Panc1 (cell line): ENCODE measurements at regions not wholly inside any gene's neighbourhood (a gene's known extent, or its start where the extent isn't known, plus 50 kb on each side); places are given as distances from the start of the nearest gene placed in this dataset.

ENCODE experiments used
- ATAC-seq: fragments of 200-7000 bp; cut with Tn5 transposase; 2 replicates; pipeline ENCODE4 v1.9.1; 2020; ENCODE audit warnings: mild to moderate bottlenecking, moderate library complexity
- BruUV-seq: library from RNA; stranded (reverse); fragments of 400-500 nt; replicated peaks from 2 replicates; lab custom pipeline; 2021; lab: Mats Ljungman, UMichigan
- CTCF ChIA-PET: fragments of 300-600 bp; sonication (Branson Sonifier 250); formaldehyde crosslinking; loops from one replicate; lab custom pipeline; 2022; ENCODE audit warnings: antibody characterized with exemption; lab: Charles Lee
- POLR2A ChIA-PET: fragments of 300-600 bp; sonication (Branson Sonifier 250); formaldehyde crosslinking; loops from one replicate; lab custom pipeline; 2022; ENCODE audit warnings: antibody characterized with exemption; lab: Charles Lee
- DNase-seq: peaks from one replicate; pipeline ENCODE4 v3.0.0-alpha.2; 2010; ENCODE audit warnings: low read depth, low spot score
- H3K27ac ChIP-seq: 2 replicates; pipeline ENCODE4 v1.5.1; 2011; ENCODE audit warnings: mild to moderate bottlenecking, low read length, inconsistent platforms
- H3K27me3 ChIP-seq: fragments of 200-500 bp; sonication (Bioruptor generic); 2 replicates; pipeline ENCODE4 v1.6.0; 2014; ENCODE audit warnings: low read length, inconsistent platforms; ENCODE audit not compliant: control insufficient read depth, insufficient read depth
- H3K36me3 ChIP-seq: fragments of 200-500 bp; sonication (Bioruptor generic); 2 replicates; pipeline ENCODE4 v1.5.1; 2014; ENCODE audit warnings: inconsistent platforms, mild to moderate bottlenecking, low read length, moderate library complexity; ENCODE audit not compliant: control insufficient read depth, insufficient read depth
- H3K4me1 ChIP-seq: 2 replicates; pipeline ENCODE4 v1.5.1; 2011; ENCODE audit warnings: inconsistent platforms, mild to moderate bottlenecking, low read length, moderate library complexity; ENCODE audit not compliant: control insufficient read depth, insufficient read depth
- H3K4me3 ChIP-seq, 2 experiments: 2 replicates each; pipeline ENCODE4 v1.5.1; 2011 to 2012; ENCODE audit warnings: low read depth in 2 of 2, low read length in 2 of 2, mild to moderate bottlenecking in 2 of 2, inconsistent platforms in 1 of 2, moderate library complexity in 1 of 2
- H3K9me3 ChIP-seq: fragments of 200-500 bp; sonication (Bioruptor generic); 2 replicates; pipeline ENCODE4 v1.5.1; 2014; ENCODE audit warnings: low read depth, mild to moderate bottlenecking, inconsistent platforms, low read length, moderate library complexity; ENCODE audit not compliant: control insufficient read depth, insufficient read depth
- POLR2AphosphoS5 ChIP-seq: IDR thresholded peaks from 2 replicates; pipeline ENCODE4 v1.6.1; 2012; ENCODE audit warnings: mild to moderate bottlenecking, low read depth, low read length, moderate library complexity
- SIN3A ChIP-seq: IDR thresholded peaks from 2 replicates; pipeline ENCODE4 v1.6.1; 2012; ENCODE audit warnings: low read depth, mild to moderate bottlenecking, low read length, moderate library complexity, borderline replicate concordance; ENCODE audit not compliant: insufficient read depth
- TCF7L2 ChIP-seq: IDR thresholded peaks from 2 replicates; pipeline ENCODE4 v1.6.1; 2011; ENCODE audit warnings: mild to moderate bottlenecking, low read depth, low read length, inconsistent platforms
- in situ Hi-C: cut with HindIII; loops from 2 replicates; pipeline ENCODE4 v1.10.0; 2016; ENCODE audit warnings: low sequenced_read_pairs, low pct_unique_long_range_greater_than_20kb
- intact Hi-C: fragments of 100-400 bp; cut with micrococcal nuclease; formaldehyde crosslinking; loops from one replicate; pipeline ENCODE4 v1.10.0; 2022; ENCODE audit not compliant: unreplicated experiment
- TF ChIP-seq, protein P1 (sequence below): fragments of 450-650 bp; IDR thresholded peaks from 2 replicates; pipeline ENCODE4 v1.5.1; 2017; ENCODE audit warnings: mild to moderate bottlenecking
- TF ChIP-seq, protein P2 (sequence below), 2 experiments: IDR thresholded peaks; 2 replicates each; pipeline ENCODE4 v1.6.1; 2011 to 2012; ENCODE audit warnings: low read depth in 2 of 2, control low read depth in 1 of 2, low read length in 1 of 2, mild to moderate bottlenecking in 1 of 2, moderate library complexity in 1 of 2; ENCODE audit not compliant: insufficient read depth in 1 of 2

DNA sequence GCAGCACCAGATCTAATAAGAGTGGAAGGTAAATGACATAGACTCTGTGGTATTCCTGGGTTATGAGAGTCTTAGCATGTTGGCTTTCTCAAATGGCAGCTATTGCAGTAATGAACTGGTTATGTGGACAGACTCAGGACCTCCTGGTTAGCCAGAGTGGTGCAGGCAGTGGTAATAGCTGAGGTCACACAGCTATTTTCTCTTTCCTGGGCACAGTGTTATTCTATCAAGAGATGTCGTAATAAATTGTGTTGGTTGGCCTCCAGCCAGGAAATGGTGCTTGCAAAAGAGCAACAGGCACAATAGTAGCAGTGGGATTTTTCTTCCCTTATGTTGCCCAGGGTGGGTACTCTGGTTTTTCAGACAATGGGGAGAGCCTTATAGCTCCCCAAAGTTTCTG, 279.2 kb upstream of the FGF16 start:
- Histone ChIP-seq H3K27ac (no peak overlapping the region), H3K27me3 (no peaks in the 10 kb centered on the region), H3K4me3 (no peak overlapping the region), H3K36me3 (no peaks in the 10 kb centered on the region), H3K9me3 (no peaks in the 10 kb centered on the region), H3K4me1 (no peaks in the 10 kb centered on the region)
- ATAC-seq (no peak), DNase-seq (no peak)
- in situ Hi-C loops: no loop called here
- POLR2A ChIA-PET: no interaction called here
- TF ChIP-seq, protein P1, sequence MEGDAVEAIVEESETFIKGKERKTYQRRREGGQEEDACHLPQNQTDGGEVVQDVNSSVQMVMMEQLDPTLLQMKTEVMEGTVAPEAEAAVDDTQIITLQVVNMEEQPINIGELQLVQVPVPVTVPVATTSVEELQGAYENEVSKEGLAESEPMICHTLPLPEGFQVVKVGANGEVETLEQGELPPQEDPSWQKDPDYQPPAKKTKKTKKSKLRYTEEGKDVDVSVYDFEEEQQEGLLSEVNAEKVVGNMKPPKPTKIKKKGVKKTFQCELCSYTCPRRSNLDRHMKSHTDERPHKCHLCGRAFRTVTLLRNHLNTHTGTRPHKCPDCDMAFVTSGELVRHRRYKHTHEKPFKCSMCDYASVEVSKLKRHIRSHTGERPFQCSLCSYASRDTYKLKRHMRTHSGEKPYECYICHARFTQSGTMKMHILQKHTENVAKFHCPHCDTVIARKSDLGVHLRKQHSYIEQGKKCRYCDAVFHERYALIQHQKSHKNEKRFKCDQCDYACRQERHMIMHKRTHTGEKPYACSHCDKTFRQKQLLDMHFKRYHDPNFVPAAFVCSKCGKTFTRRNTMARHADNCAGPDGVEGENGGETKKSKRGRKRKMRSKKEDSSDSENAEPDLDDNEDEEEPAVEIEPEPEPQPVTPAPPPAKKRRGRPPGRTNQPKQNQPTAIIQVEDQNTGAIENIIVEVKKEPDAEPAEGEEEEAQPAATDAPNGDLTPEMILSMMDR: no peak
- TF ChIP-seq POLR2AphosphoS5: no peak
- TF ChIP-seq SIN3A: no peak
- no peak for TF ChIP-seq TCF7L2
- TF ChIP-seq, protein P2, sequence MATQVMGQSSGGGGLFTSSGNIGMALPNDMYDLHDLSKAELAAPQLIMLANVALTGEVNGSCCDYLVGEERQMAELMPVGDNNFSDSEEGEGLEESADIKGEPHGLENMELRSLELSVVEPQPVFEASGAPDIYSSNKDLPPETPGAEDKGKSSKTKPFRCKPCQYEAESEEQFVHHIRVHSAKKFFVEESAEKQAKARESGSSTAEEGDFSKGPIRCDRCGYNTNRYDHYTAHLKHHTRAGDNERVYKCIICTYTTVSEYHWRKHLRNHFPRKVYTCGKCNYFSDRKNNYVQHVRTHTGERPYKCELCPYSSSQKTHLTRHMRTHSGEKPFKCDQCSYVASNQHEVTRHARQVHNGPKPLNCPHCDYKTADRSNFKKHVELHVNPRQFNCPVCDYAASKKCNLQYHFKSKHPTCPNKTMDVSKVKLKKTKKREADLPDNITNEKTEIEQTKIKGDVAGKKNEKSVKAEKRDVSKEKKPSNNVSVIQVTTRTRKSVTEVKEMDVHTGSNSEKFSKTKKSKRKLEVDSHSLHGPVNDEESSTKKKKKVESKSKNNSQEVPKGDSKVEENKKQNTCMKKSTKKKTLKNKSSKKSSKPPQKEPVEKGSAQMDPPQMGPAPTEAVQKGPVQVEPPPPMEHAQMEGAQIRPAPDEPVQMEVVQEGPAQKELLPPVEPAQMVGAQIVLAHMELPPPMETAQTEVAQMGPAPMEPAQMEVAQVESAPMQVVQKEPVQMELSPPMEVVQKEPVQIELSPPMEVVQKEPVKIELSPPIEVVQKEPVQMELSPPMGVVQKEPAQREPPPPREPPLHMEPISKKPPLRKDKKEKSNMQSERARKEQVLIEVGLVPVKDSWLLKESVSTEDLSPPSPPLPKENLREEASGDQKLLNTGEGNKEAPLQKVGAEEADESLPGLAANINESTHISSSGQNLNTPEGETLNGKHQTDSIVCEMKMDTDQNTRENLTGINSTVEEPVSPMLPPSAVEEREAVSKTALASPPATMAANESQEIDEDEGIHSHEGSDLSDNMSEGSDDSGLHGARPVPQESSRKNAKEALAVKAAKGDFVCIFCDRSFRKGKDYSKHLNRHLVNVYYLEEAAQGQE (IDR thresholded peaks at IDR 0.05; ENCODE audit: insufficient read depth in 1 of 2, low read depth in 2 of 2, low read length in 1 of 2): no peak
- intact Hi-C loops: no loop called here
- BruUV-seq: no TSS peak
- CTCF ChIA-PET: no interaction called here

DNA sequence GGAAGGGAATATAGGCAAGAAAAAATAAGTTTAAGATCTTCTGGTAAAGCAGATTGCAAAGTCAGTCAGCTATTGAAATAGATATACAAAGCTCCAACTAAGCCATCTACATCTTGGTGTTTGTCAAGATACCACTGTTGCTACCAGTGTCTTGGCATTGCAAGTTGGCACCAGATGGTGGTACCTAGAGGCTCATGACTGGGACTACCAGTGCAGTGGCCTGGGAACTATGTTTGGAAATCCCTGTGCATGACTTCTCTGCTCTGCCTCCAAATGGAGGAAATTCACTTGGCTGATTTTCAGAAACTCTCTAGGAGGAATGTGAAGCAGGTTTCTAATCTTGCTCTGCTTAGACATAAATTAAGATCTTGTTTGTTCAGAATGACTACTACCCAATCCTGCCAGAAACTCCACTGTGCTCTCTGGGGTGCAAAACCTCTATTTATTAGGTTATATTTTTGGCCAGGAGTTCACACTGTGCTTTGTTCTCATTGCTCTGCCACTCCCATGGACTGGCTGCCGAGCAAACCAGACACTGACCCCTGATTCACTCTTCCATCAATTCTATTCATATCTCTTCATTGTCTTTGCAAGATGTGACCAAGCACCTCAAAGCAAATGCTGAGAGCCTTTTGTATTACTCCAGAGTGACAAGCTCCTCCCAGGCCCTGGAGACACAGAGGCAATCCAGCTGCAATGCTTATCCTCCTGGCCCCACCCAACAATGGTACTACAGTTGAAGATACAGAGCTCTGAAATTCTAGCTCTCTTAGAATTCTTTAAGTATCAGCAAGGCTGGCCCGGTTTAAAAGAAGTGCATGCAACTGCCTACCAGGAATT, 272.3 kb upstream of the FGF16 start:
- POLR2A ChIA-PET: no interaction called here
- in situ Hi-C loops (no loop called here), intact Hi-C loops (no loop called here)
- no peaks in the 10 kb centered on the region for H3K9me3 ChIP-seq
- DNase-seq: no peak
- H3K27ac ChIP-seq: no peak overlapping the region
- TF ChIP-seq, protein P2 (IDR thresholded peaks at IDR 0.05; ENCODE audit: insufficient read depth in 1 of 2, low read depth in 2 of 2, low read length in 1 of 2): no peak
- TF ChIP-seq TCF7L2 (no peak), SIN3A (no peak)
- TF ChIP-seq, protein P1: no peak
- ATAC-seq: no peak
- no peak overlapping the region for H3K4me3 ChIP-seq
- no peaks in the 10 kb centered on the region for H3K27me3 ChIP-seq
- BruUV-seq: no TSS peak
- H3K4me1 ChIP-seq: no peaks in the 10 kb centered on the region
- CTCF ChIA-PET: no interaction called here
- no peaks in the 10 kb centered on the region for H3K36me3 ChIP-seq
